Lower leg skin (tissue), 4 donors: ENCODE measurements at regions not wholly inside any gene's neighbourhood (a gene's known extent, or its start where the extent isn't known, plus 50 kb on each side); places are given as distances from the start of the nearest gene placed in this dataset.
A peak's percentile ranks its signal among the peaks of the same experiment; 100 is the strongest.

Experiments
- DNase-seq, 2 donors: peaks; one replicate each; pipeline ENCODE4 v3.0.0-alpha.2; 2019; ENCODE audit warnings: low spot score in 2 of 2
- H3K4me3 ChIP-seq: fragments of 200-600 bp; sonication (generic); 2 replicates; pipeline ENCODE4 v1.5.1; 2017; ENCODE audit warnings: mild to moderate bottlenecking, low read depth; ENCODE audit not compliant: poor library complexity, severe bottlenecking
- CTCF ChIP-seq, 3 donors: fragments of 450-650 bp; IDR thresholded peaks; one replicate each; pipeline ENCODE4 v1.5.1; 2016; ENCODE audit warnings: antibody characterized with exemption in 3 of 3, mild to moderate bottlenecking in 3 of 3, moderate library complexity in 2 of 3
- POLR2A ChIP-seq, 2 donors: fragments of 450-650 bp; IDR thresholded peaks; one replicate each; pipeline ENCODE4 v1.6.1; 2016 to 2017; ENCODE audit warnings: antibody characterized with exemption in 2 of 2, mild to moderate bottlenecking in 1 of 2, moderate library complexity in 1 of 2
- WGBS, 2 donors: methylation state at CpG; one replicate each; pipeline ENCODE4 v1.1.5; 2018; 5-methylcytosine and 5-hydroxymethylcytosine counted together
- intact Hi-C: fragments of 100-400 bp; cut with DNase I; formaldehyde crosslinking; loops from one replicate; pipeline ENCODE4 v1.15.0; 2023; ENCODE audit warnings: low total_unique reads

- WGBS, 2 donors, result 73 to 78% methylated on average over 11 to 13 of the region's 13 CpGs
- H3K4me3 ChIP-seq, result no peak overlapping the region
- no peak for DNase-seq
- intact Hi-C loops, result no loop called here
- TF ChIP-seq CTCF (IDR thresholded peaks at IDR 0.05), result no peak
- TF ChIP-seq POLR2A (IDR thresholded peaks at IDR 0.05), result no peak
Observed at GRCh38 chr10:78401624-78402367, 368.1 kb downstream of the RPS24 start.

GRCh38 chr10:78402591-78402990 lies 368.9 kb downstream of the RPS24 start:
- TF ChIP-seq POLR2A (IDR thresholded peaks at IDR 0.05), result no peak
- no peak for TF ChIP-seq CTCF (IDR thresholded peaks at IDR 0.05)
- intact Hi-C loops, result no loop called here
- WGBS, 2 donors, result 59 to 60% methylated on average over 4 of the region's 4 CpGs
- DNase-seq, result no peak
- H3K4me3 ChIP-seq, result no peak overlapping the region

- WGBS, 2 donors, result 92 to 100% methylated on average over 6 of the region's 6 CpGs
- intact Hi-C loops, result no loop called here
- no peak for TF ChIP-seq POLR2A (IDR thresholded peaks at IDR 0.05)
- TF ChIP-seq CTCF (IDR thresholded peaks at IDR 0.05), result no peak
- no peak overlapping the region for H3K4me3 ChIP-seq
- DNase-seq, result no peak
Observed at GRCh38 chr10:78403781-78404180, 370.1 kb downstream of the RPS24 start.

- 93 to 97% methylated on average over 5 of the region's 5 CpGs for WGBS, 2 donors
- H3K4me3 ChIP-seq, result no peak overlapping the region
- DNase-seq, result peak in 1 of 2 donors; percentile 64
- intact Hi-C loops, result no loop called here
- TF ChIP-seq CTCF (IDR thresholded peaks at IDR 0.05), result no peak
- no peak for TF ChIP-seq POLR2A (IDR thresholded peaks at IDR 0.05)
Observed at GRCh38 chr10:78404296-78404695, 370.6 kb downstream of the RPS24 start.

GRCh38 chr10:78405231-78405630 lies 371.6 kb downstream of the RPS24 start:
- intact Hi-C loops, result no loop called here
- 71 to 75% methylated on average over 5 of the region's 5 CpGs for WGBS, 2 donors
- peak in 1 of 2 donors; percentile 66 for DNase-seq
- no peak for TF ChIP-seq POLR2A (IDR thresholded peaks at IDR 0.05)
- TF ChIP-seq CTCF (IDR thresholded peaks at IDR 0.05), result no peak
- H3K4me3 ChIP-seq, result no peak overlapping the region

- 31 to 35% methylated on average over 6 of the region's 6 CpGs for WGBS, 2 donors
Observed at GRCh38 chr10:78405736-78406135, 372.1 kb downstream of the RPS24 start.

More at GRCh38 chr10:78405736-78406135, 372.1 kb downstream of the RPS24 start:
- peak in 1 of 2 donors; percentile 63 for DNase-seq
- TF ChIP-seq POLR2A (IDR thresholded peaks at IDR 0.05) (no peak), CTCF (IDR thresholded peaks at IDR 0.05) (no peak)
- no peak overlapping the region for H3K4me3 ChIP-seq
- intact Hi-C loops, result no loop called here
